GM23248 (cell line): ENCODE measurements at regions not wholly inside any gene's neighbourhood (a gene's known extent, or its start where the extent isn't known, plus 50 kb on each side); places are given as distances from the start of the nearest gene placed in this dataset.

Experiments
- EZH2 ChIP-seq: fragments of 200-600 bp; sonication (generic); IDR thresholded peaks from 2 replicates; pipeline ENCODE4 v1.6.1; 2018; ENCODE audit warnings: antibody characterized with exemption, mild to moderate bottlenecking; ENCODE audit not compliant: insufficient read depth, poor library complexity, severe bottlenecking
- EZH2phosphoT487 ChIP-seq: fragments of 200-600 bp; sonication (generic); IDR thresholded peaks from 2 replicates; pipeline ENCODE4 v1.6.1; 2018; ENCODE audit warnings: antibody characterized with exemption, moderate library complexity, mild to moderate bottlenecking, low read depth; ENCODE audit not compliant: insufficient read depth

GRCh38 chr16:25311039-25311438 lies 53.4 kb upstream of the ZKSCAN2 start:
- TF ChIP-seq EZH2 (no peak), EZH2phosphoT487 (no peak)
